SK-N-SH treated with all-trans-retinoic acid at 6 μM for 48 hours (cell line): ENCODE measurements at regions not wholly inside any gene's neighbourhood (a gene's known extent, or its start where the extent isn't known, plus 50 kb on each side); places are given as distances from the start of the nearest gene placed in this dataset.

ENCODE experiments used
- ARNTL ChIP-seq: fragments of 450-650 bp; formaldehyde crosslinking; IDR thresholded peaks from 2 replicates; pipeline ENCODE4 v1.5.0; 2020; ENCODE audit warnings: low read depth, mild to moderate bottlenecking, moderate library complexity, borderline replicate concordance
- CSDC2 ChIP-seq: fragments of 250-450 bp; sonication (Bioruptor Pico); IDR thresholded peaks from 2 replicates; pipeline ENCODE4 v1.5.0; 2020; ENCODE audit warnings: mild to moderate bottlenecking, moderate library complexity
- OSR1 ChIP-seq: fragments of 250-450 bp; sonication (Bioruptor Pico); IDR thresholded peaks from 2 replicates; pipeline ENCODE4 v1.8.0; 2022; ENCODE audit warnings: moderate library complexity, mild to moderate bottlenecking, inconsistent platforms
- PPARA ChIP-seq: fragments of 250-450 bp; sonication (Bioruptor Pico); IDR thresholded peaks from 2 replicates; pipeline ENCODE4 v1.5.0; 2020; ENCODE audit warnings: mild to moderate bottlenecking, borderline replicate concordance
- RARB ChIP-seq: fragments of 250-450 bp; sonication (Bioruptor Pico); IDR thresholded peaks from 2 replicates; pipeline ENCODE4 v1.8.0; 2021; ENCODE audit warnings: mild to moderate bottlenecking, moderate library complexity
- SNAI2 ChIP-seq: fragments of 250-450 bp; sonication (Bioruptor Pico); IDR thresholded peaks from 2 replicates; pipeline ENCODE4 v1.5.0; 2020; ENCODE audit warnings: mild to moderate bottlenecking, moderate library complexity
- ZNF70 ChIP-seq: fragments of 450-650 bp; formaldehyde crosslinking; IDR thresholded peaks from 2 replicates; pipeline ENCODE4 v1.5.0; 2020; ENCODE audit warnings: mild to moderate bottlenecking, moderate library complexity
- TF ChIP-seq, protein P1 (sequence below): fragments of 250-450 bp; sonication (Bioruptor Pico); IDR thresholded peaks from 2 replicates; pipeline ENCODE4 v1.8.0; 2020; ENCODE audit warnings: mild to moderate bottlenecking, moderate library complexity, borderline replicate concordance
- TF ChIP-seq, protein P2 (sequence below): fragments of 250-450 bp; sonication (Bioruptor Pico); IDR thresholded peaks from 2 replicates; pipeline ENCODE4 v1.8.0; 2021; ENCODE audit warnings: low read depth, mild to moderate bottlenecking, moderate library complexity, borderline replicate concordance

DNA sequence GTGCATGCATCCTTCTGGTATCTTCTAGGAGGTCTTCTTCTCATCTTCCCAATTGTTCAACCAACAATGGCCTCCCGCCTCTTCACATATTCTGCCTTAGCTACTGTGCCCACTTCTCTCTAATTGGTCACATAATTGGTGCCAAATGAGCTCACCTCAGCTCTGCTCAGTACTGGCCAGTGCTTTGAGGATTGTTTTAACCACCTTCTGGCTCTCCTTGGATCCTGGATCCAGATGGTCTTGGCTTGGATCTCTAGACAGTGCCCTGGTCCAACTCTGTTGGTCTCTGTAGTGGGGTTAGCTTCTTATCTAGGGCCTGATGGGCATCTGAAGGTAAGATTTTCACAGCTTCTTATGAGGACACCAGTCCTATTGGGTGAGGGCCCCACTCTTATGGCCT lies 820.8 kb downstream of the TYW1 start:
- TF ChIP-seq CSDC2 (CRISPR knock-in tag) (no peak), OSR1 (no peak), RARB (no peak), ARNTL (no peak), PPARA (CRISPR knock-in tag) (no peak), ZNF70 (CRISPR knock-in tag) (no peak), SNAI2 (no peak)
- TF ChIP-seq, protein P1, sequence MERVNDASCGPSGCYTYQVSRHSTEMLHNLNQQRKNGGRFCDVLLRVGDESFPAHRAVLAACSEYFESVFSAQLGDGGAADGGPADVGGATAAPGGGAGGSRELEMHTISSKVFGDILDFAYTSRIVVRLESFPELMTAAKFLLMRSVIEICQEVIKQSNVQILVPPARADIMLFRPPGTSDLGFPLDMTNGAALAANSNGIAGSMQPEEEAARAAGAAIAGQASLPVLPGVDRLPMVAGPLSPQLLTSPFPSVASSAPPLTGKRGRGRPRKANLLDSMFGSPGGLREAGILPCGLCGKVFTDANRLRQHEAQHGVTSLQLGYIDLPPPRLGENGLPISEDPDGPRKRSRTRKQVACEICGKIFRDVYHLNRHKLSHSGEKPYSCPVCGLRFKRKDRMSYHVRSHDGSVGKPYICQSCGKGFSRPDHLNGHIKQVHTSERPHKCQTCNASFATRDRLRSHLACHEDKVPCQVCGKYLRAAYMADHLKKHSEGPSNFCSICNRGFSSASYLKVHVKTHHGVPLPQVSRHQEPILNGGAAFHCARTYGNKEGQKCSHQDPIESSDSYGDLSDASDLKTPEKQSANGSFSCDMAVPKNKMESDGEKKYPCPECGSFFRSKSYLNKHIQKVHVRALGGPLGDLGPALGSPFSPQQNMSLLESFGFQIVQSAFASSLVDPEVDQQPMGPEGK (CRISPR knock-in tag) = no peak
- TF ChIP-seq, protein P2, sequence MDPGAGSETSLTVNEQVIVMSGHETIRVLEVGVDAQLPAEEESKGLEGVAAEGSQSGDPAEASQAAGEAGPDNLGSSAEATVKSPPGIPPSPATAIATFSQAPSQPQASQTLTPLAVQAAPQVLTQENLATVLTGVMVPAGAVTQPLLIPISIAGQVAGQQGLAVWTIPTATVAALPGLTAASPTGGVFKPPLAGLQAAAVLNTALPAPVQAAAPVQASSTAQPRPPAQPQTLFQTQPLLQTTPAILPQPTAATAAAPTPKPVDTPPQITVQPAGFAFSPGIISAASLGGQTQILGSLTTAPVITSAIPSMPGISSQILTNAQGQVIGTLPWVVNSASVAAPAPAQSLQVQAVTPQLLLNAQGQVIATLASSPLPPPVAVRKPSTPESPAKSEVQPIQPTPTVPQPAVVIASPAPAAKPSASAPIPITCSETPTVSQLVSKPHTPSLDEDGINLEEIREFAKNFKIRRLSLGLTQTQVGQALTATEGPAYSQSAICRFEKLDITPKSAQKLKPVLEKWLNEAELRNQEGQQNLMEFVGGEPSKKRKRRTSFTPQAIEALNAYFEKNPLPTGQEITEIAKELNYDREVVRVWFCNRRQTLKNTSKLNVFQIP = no peak
